CD14-positive monocyte (primary cell): ENCODE measurements at regions not wholly inside any gene's neighbourhood (a gene's known extent, or its start where the extent isn't known, plus 50 kb on each side); places are given as distances from the start of the nearest gene placed in this dataset.

Source experiments
- DNase-seq, 3 donors: peaks; one replicate each; pipeline ENCODE4 v3.0.0-alpha.2; 2011 to 2022
- H2AFZ ChIP-seq: 2 replicates; pipeline ENCODE4 v1.6.0; 2012; ENCODE audit warnings: mild to moderate bottlenecking, low read depth, low read length, inconsistent platforms; ENCODE audit not compliant: insufficient read depth, poor library complexity, severe bottlenecking
- H3K27ac ChIP-seq, 2 donors: 1 replicate in 1 of 2; 2 replicates in 1 of 2; pipeline ENCODE4 v1.5.1; 2012 to 2013; ENCODE audit warnings: low read length in 2 of 2, control low read depth in 1 of 2, inconsistent platforms in 1 of 2, low read depth in 1 of 2, mild to moderate bottlenecking in 1 of 2
- H3K27me3 ChIP-seq, 2 donors: one replicate each; pipeline versions ENCODE4 v1.6.0 to v1.6.1; 2011 to 2013; ENCODE audit warnings: low read length in 2 of 2; ENCODE audit not compliant: control insufficient read depth in 2 of 2, insufficient read depth in 2 of 2
- H3K36me3 ChIP-seq, 2 donors: replicated peaks in 1 of 2; 1 replicate in 1 of 2; 2 replicates in 1 of 2; pipeline versions ENCODE4 v1.5.1 to v1.6.1; 2012 to 2013; ENCODE audit warnings: low read length in 2 of 2, control low read depth in 1 of 2, inconsistent platforms in 1 of 2, mild to moderate bottlenecking in 1 of 2; ENCODE audit not compliant: insufficient read depth in 2 of 2, control insufficient read depth in 1 of 2
- H3K4me1 ChIP-seq, 2 donors: 1 replicate in 1 of 2; 2 replicates in 1 of 2; pipeline versions ENCODE4 v1.5.1 to v1.6.1; 2012 to 2013; ENCODE audit warnings: low read length in 2 of 2, control low read depth in 1 of 2, inconsistent platforms in 1 of 2, mild to moderate bottlenecking in 1 of 2, moderate library complexity in 1 of 2; ENCODE audit not compliant: insufficient read depth in 2 of 2, control insufficient read depth in 1 of 2
- H3K4me2 ChIP-seq: replicated peaks from 2 replicates; pipeline ENCODE3; 2012; ENCODE audit warnings: low read length, moderate library complexity, mild to moderate bottlenecking; ENCODE audit not compliant: poor library complexity, severe bottlenecking; ENCODE audit errors: extremely low read depth
- H3K4me3 ChIP-seq, 3 experiments: fragments of 200-600 bp in 1 of 3; sonication (generic) in 1 of 3; replicated peaks in 1 of 3; 1 replicate in 2 of 3; 2 replicates in 1 of 3; pipeline ENCODE4 v1.5.1; 2011 to 2013; ENCODE audit warnings: low read length in 3 of 3, mild to moderate bottlenecking in 3 of 3, control low read depth in 2 of 3, low read depth in 2 of 3, inconsistent platforms in 1 of 3, moderate library complexity in 1 of 3
- H3K79me2 ChIP-seq: 2 replicates; pipeline ENCODE4 v1.6.0; 2012; ENCODE audit warnings: mild to moderate bottlenecking, control low read depth, inconsistent platforms, low read length, moderate library complexity; ENCODE audit not compliant: insufficient read depth
- H3K9ac ChIP-seq: 2 replicates; pipeline ENCODE4 v1.6.0; 2017; ENCODE audit warnings: low read length, mild to moderate bottlenecking; ENCODE audit not compliant: insufficient read depth, poor library complexity, severe bottlenecking
- H3K9me3 ChIP-seq, 2 donors: replicated peaks in 1 of 2; 1 replicate in 1 of 2; 2 replicates in 1 of 2; pipeline versions ENCODE4 v1.5.1 to v1.6.1; 2012 to 2013; ENCODE audit warnings: low read length in 2 of 2, control low read depth in 1 of 2; ENCODE audit not compliant: control insufficient read depth in 1 of 2, insufficient read depth in 1 of 2
- H4K20me1 ChIP-seq: 2 replicates; pipeline ENCODE4 v1.6.0; 2012; ENCODE audit warnings: mild to moderate bottlenecking, low read length, control low read depth, moderate library complexity; ENCODE audit not compliant: insufficient read depth
- H3K27ac Mint-ChIP-seq, 7 donors: one replicate each; pipeline ENCODE4 v1.8.0; 2020; ENCODE audit warnings: mild to moderate bottlenecking in 7 of 7, mixed read lengths in 7 of 7, moderate library complexity in 6 of 7, inconsistent platforms in 2 of 7
- H3K27me3 Mint-ChIP-seq, 3 donors: one replicate each; pipeline ENCODE4 v1.8.0; 2021 to 2022; ENCODE audit warnings: low read depth in 3 of 3, mild to moderate bottlenecking in 3 of 3, mixed read lengths in 3 of 3, moderate library complexity in 3 of 3, inconsistent platforms in 1 of 3
- H3K36me3 Mint-ChIP-seq, 2 donors: one replicate each; pipeline ENCODE4 v1.8.0; 2020; ENCODE audit warnings: mixed read lengths in 2 of 2, inconsistent platforms in 1 of 2, mild to moderate bottlenecking in 1 of 2
- H3K4me1 Mint-ChIP-seq: one replicate; pipeline ENCODE4 v1.8.0; 2020; ENCODE audit warnings: mild to moderate bottlenecking, mixed read lengths
- H3K4me3 Mint-ChIP-seq, 2 donors: one replicate each; pipeline ENCODE4 v1.8.0; 2020; ENCODE audit warnings: mild to moderate bottlenecking in 2 of 2, mixed read lengths in 2 of 2, moderate library complexity in 1 of 2
- H3K9me3 Mint-ChIP-seq, 7 donors: one replicate each; pipeline ENCODE4 v1.8.0; 2020 to 2022; ENCODE audit warnings: mixed read lengths in 7 of 7, mild to moderate bottlenecking in 6 of 7, moderate library complexity in 6 of 7, inconsistent platforms in 2 of 7
- WGBS: methylation state at CpG from one replicate; pipeline ENCODE4 v1.1.5; 2013; ENCODE audit warnings: missing lambda C conversion rate; ENCODE audit not compliant: insufficient coverage; 5-methylcytosine and 5-hydroxymethylcytosine counted together
- intact Hi-C, 2 donors: fragments of 100-400 bp; cut with micrococcal nuclease; formaldehyde crosslinking; loops; one replicate each; pipeline versions ENCODE4 v1.15.0 to v1.15.1; 2023
- TF ChIP-seq, protein P1 (sequence below): fragments of 200-600 bp; IDR thresholded peaks from one replicate; pipeline ENCODE4 v1.8.0; 2022; ENCODE audit warnings: antibody characterized with exemption, mild to moderate bottlenecking

DNA sequence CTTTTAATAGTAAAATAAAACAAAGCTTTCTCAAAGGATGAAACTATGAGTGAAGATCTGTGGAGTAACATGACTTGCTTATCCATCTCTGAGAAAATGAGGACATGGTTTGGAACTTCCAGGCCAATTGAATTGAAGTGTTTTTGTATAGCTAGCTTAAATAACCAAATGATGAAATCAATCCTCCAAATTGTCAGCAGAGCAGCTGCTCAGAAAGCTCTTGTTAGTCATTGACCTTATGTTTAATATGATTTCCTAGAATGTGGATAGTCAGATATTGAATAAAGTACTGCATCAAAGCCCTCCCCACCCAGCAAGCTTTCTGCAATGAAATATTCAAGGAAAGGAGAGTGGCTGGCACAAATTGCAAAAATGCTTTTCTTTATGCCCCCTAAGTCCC lies 437.2 kb downstream of the MFSD1 start:
- no peak overlapping the region for H3K4me2 ChIP-seq
- H2AFZ ChIP-seq: no peak overlapping the region
- H3K4me1 Mint-ChIP-seq: no peaks in the 10 kb centered on the region
- DNase-seq: no peak
- no peaks in the 10 kb centered on the region for H3K27me3 ChIP-seq
- H3K4me3 ChIP-seq: no peak overlapping the region
- no peaks in the 10 kb centered on the region for H4K20me1 ChIP-seq
- H3K79me2 ChIP-seq: no peaks in the 10 kb centered on the region
- no peaks in the 10 kb centered on the region for H3K36me3 Mint-ChIP-seq
- no peak overlapping the region for H3K27ac Mint-ChIP-seq
- no peak overlapping the region for H3K27ac ChIP-seq
- no peaks in the 10 kb centered on the region for H3K4me1 ChIP-seq
- H3K9ac ChIP-seq: no peak overlapping the region
- no peak overlapping the region for H3K4me3 Mint-ChIP-seq
- H3K36me3 ChIP-seq: no peaks in the 10 kb centered on the region
- H3K9me3 ChIP-seq: no peaks in the 10 kb centered on the region
- intact Hi-C loops: no loop called here
- TF ChIP-seq, protein P1, sequence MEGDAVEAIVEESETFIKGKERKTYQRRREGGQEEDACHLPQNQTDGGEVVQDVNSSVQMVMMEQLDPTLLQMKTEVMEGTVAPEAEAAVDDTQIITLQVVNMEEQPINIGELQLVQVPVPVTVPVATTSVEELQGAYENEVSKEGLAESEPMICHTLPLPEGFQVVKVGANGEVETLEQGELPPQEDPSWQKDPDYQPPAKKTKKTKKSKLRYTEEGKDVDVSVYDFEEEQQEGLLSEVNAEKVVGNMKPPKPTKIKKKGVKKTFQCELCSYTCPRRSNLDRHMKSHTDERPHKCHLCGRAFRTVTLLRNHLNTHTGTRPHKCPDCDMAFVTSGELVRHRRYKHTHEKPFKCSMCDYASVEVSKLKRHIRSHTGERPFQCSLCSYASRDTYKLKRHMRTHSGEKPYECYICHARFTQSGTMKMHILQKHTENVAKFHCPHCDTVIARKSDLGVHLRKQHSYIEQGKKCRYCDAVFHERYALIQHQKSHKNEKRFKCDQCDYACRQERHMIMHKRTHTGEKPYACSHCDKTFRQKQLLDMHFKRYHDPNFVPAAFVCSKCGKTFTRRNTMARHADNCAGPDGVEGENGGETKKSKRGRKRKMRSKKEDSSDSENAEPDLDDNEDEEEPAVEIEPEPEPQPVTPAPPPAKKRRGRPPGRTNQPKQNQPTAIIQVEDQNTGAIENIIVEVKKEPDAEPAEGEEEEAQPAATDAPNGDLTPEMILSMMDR: no peak
- no peaks in the 10 kb centered on the region for H3K9me3 Mint-ChIP-seq
- peaks cover 0 to 3% (median 0%) of the 10 kb centered on the region in 3 donors for H3K27me3 Mint-ChIP-seq

DNA sequence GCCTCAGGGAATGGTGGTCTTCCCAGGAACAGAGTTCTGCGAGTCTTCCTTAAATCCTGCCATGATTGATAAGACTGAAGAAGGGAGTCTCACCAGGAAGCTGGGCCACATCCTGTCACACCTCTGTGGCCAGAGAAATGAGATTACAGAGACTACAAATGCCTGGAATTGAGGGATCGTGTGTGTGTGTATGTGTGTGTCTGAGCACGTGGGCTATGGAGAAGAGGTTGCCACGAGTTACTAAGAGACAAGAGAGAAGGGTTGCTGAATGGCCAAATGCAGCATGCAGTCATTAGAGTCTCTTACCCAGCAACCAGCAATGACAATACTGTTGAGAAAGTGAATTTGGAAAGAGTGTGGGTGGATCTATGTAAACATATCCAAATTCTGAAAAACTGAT lies 443.1 kb downstream of the MFSD1 start:
- Mint-ChIP-seq H3K36me3 (no peaks in the 10 kb centered on the region), H3K27ac (no peak overlapping the region), H3K4me1 (no peaks in the 10 kb centered on the region), H3K9me3 (no peaks in the 10 kb centered on the region), H3K4me3 (no peak overlapping the region), H3K27me3 (no peaks in the 10 kb centered on the region)
- TF ChIP-seq, protein P1: no peak
- Histone ChIP-seq H3K27ac (no peak overlapping the region), H3K27me3 (no peaks in the 10 kb centered on the region), H4K20me1 (no peaks in the 10 kb centered on the region), H2AFZ (no peak overlapping the region), H3K4me2 (no peak overlapping the region), H3K79me2 (no peaks in the 10 kb centered on the region), H3K9ac (no peak overlapping the region), H3K36me3 (no peaks in the 10 kb centered on the region), H3K9me3 (no peaks in the 10 kb centered on the region), H3K4me3 (no peak overlapping the region), H3K4me1 (no peaks in the 10 kb centered on the region)
- no peak for DNase-seq
- 85% methylated on average over 2 of the region's 4 CpGs for WGBS
- intact Hi-C loops: no loop called here
